Thyroid gland (tissue), 4 donors: ENCODE measurements at regions not wholly inside any gene's neighbourhood (a gene's known extent, or its start where the extent isn't known, plus 50 kb on each side); places are given as distances from the start of the nearest gene placed in this dataset.
"Not testable (repeated sequence)": the region's sequence is repeated elsewhere in the genome, so short reads cannot be mapped to it uniquely, and the experiment has no call there.

ENCODE experiments used
- DNase-seq, 2 donors: peaks; one replicate each; pipeline ENCODE4 v3.0.0-alpha.2; 2019
- H3K27ac ChIP-seq, 3 donors: fragments of 200-600 bp; sonication (generic); 1 replicate in 2 of 3; 2 replicates in 1 of 3; pipeline ENCODE4 v1.5.1; 2016 to 2019; ENCODE audit warnings: mild to moderate bottlenecking in 1 of 3, moderate library complexity in 1 of 3
- H3K27me3 ChIP-seq: fragments of 200-600 bp; sonication (generic); one replicate; pipeline ENCODE4 v1.5.1; 2019
- H3K36me3 ChIP-seq, 2 donors: fragments of 200-600 bp; sonication (generic); one replicate each; pipeline ENCODE4 v1.5.1; 2016 to 2019
- H3K4me1 ChIP-seq, 2 donors: fragments of 200-600 bp; sonication (generic); one replicate each; pipeline ENCODE4 v1.5.1; 2017 to 2019
- H3K4me3 ChIP-seq, 3 donors: fragments of 200-600 bp; sonication (generic); replicated peaks in 1 of 3; 1 replicate in 2 of 3; 2 replicates in 1 of 3; pipeline ENCODE4 v1.5.1; 2016; ENCODE audit warnings: mild to moderate bottlenecking in 1 of 3
- H3K9me3 ChIP-seq: fragments of 200-600 bp; sonication (generic); one replicate; pipeline ENCODE4 v1.5.1; 2017
- CTCF ChIP-seq, 6 experiments: fragments of 200-600 bp in 3 of 6; fragments of 450-650 bp in 3 of 6; sonication (generic) in 3 of 6; IDR thresholded peaks; one replicate each; pipeline ENCODE4 v1.5.1; 2016 to 2019; ENCODE audit warnings: antibody characterized with exemption in 6 of 6, mild to moderate bottlenecking in 2 of 6, inconsistent platforms in 1 of 6, moderate library complexity in 1 of 6
- POLR2A ChIP-seq, 2 donors: fragments of 450-650 bp; IDR thresholded peaks; one replicate each; pipeline ENCODE4 v1.6.1; 2017; ENCODE audit warnings: antibody characterized with exemption in 2 of 2, mild to moderate bottlenecking in 2 of 2, moderate library complexity in 1 of 2
- WGBS, 2 donors: methylation state at CpG; one replicate each; pipeline ENCODE4 v1.1.5; 2017; 5-methylcytosine and 5-hydroxymethylcytosine counted together
- intact Hi-C: fragments of 100-400 bp; cut with DNase I; formaldehyde crosslinking; loops from one replicate; pipeline ENCODE4 v1.15.1; 2023

GRCh38 chr6:113719064-113719463, 138.1 kb upstream of the MARCKS start:
- 93 to 100% methylated on average over 2 of the region's 2 CpGs for WGBS, 2 donors
- DNase-seq: no peak
- H3K4me3 ChIP-seq: no peak overlapping the region
- H3K4me1 ChIP-seq: no peaks in the 10 kb centered on the region
- H3K36me3 ChIP-seq: no peaks in the 10 kb centered on the region
- H3K9me3 ChIP-seq: no peaks in the 10 kb centered on the region
- H3K27ac ChIP-seq: no peak overlapping the region
- intact Hi-C loops: no loop called here
- H3K27me3 ChIP-seq: no peaks in the 10 kb centered on the region
- TF ChIP-seq CTCF (IDR thresholded peaks at IDR 0.05): no peak
- TF ChIP-seq POLR2A (IDR thresholded peaks at IDR 0.05): no peak

- no peaks in the 10 kb centered on the region for H3K9me3 ChIP-seq
- H3K27me3 ChIP-seq: no peaks in the 10 kb centered on the region
- H3K4me3 ChIP-seq: no peak overlapping the region
- WGBS, 2 donors: 95 to 98% methylated on average over 4 of the region's 4 CpGs
- TF ChIP-seq CTCF (IDR thresholded peaks at IDR 0.05) (no peak), POLR2A (IDR thresholded peaks at IDR 0.05) (no peak)
- intact Hi-C loops: no loop called here
- no peaks in the 10 kb centered on the region for H3K36me3 ChIP-seq
- H3K27ac ChIP-seq: no peak overlapping the region
- no peak for DNase-seq
- no peaks in the 10 kb centered on the region for H3K4me1 ChIP-seq
These were observed 137.6 kb upstream of the MARCKS start for GRCh38 chr6:113719545-113719944.

GRCh38 chr6:113723182-113723581, 134.0 kb upstream of the MARCKS start:
- intact Hi-C loops: no loop called here
- no peak overlapping the region for H3K27ac ChIP-seq
- no peak overlapping the region for H3K4me3 ChIP-seq
- H3K36me3 ChIP-seq: no peaks in the 10 kb centered on the region
- no peak for DNase-seq
- H3K4me1 ChIP-seq: no peaks in the 10 kb centered on the region
- no peaks in the 10 kb centered on the region for H3K27me3 ChIP-seq
- 55 to 60% methylated on average over 4 of the region's 4 CpGs for WGBS, 2 donors
- TF ChIP-seq POLR2A (IDR thresholded peaks at IDR 0.05) (no peak), CTCF (IDR thresholded peaks at IDR 0.05) (no peak)
- no peaks in the 10 kb centered on the region for H3K9me3 ChIP-seq

- H3K36me3 ChIP-seq, H3K9me3 ChIP-seq, H3K4me3 ChIP-seq, intact Hi-C loops, H3K4me1 ChIP-seq, H3K27me3 ChIP-seq, DNase-seq, H3K27ac ChIP-seq: not testable (repeated sequence)
- 77 to 80% methylated on average over 2 of the region's 2 CpGs for WGBS, 2 donors
These were observed 132.2 kb upstream of the MARCKS start for GRCh38 chr6:113724927-113725326.

GRCh38 chr6:113731541-113731940, 125.6 kb upstream of the MARCKS start:
- no peak for DNase-seq
- Histone ChIP-seq H3K4me3 (no peak overlapping the region), H3K4me1 (peaks cover 0 to 2% of the 10 kb centered on the region in 2 donors), H3K9me3 (no peaks in the 10 kb centered on the region), H3K27ac (no peak overlapping the region), H3K36me3 (no peaks in the 10 kb centered on the region), H3K27me3 (no peaks in the 10 kb centered on the region)
- intact Hi-C loops: no loop called here
- no peak for TF ChIP-seq CTCF (IDR thresholded peaks at IDR 0.05)
- no peak for TF ChIP-seq POLR2A (IDR thresholded peaks at IDR 0.05)
- WGBS, 2 donors: 94 to 95% methylated on average over 3 of the region's 3 CpGs

- no peaks in the 10 kb centered on the region for H3K27me3 ChIP-seq
- 51 to 83% methylated on average over 4 of the region's 4 CpGs for WGBS, 2 donors
- TF ChIP-seq CTCF (IDR thresholded peaks at IDR 0.05): no peak
- no peak for TF ChIP-seq POLR2A (IDR thresholded peaks at IDR 0.05)
- DNase-seq: no peak
- no peaks in the 10 kb centered on the region for H3K9me3 ChIP-seq
- intact Hi-C loops: no loop called here
- H3K27ac ChIP-seq: no peak overlapping the region
- peaks cover 0 to 2% of the 10 kb centered on the region in 2 donors for H3K4me1 ChIP-seq
- no peaks in the 10 kb centered on the region for H3K36me3 ChIP-seq
- H3K4me3 ChIP-seq: no peak overlapping the region
These were observed 124.7 kb upstream of the MARCKS start for GRCh38 chr6:113732384-113732966.
